Suprapubic skin (tissue), 4 donors: ENCODE measurements at regions not wholly inside any gene's neighbourhood (a gene's known extent, or its start where the extent isn't known, plus 50 kb on each side); places are given as distances from the start of the nearest gene placed in this dataset.

Experiments
- DNase-seq, 2 donors: peaks; one replicate each; pipeline ENCODE4 v3.0.0-alpha.2; 2019; ENCODE audit warnings: low spot score in 2 of 2
- H3K27ac ChIP-seq: fragments of 200-600 bp; sonication (generic); one replicate; pipeline ENCODE4 v1.5.1; 2019
- H3K27me3 ChIP-seq: fragments of 200-600 bp; sonication (generic); one replicate; pipeline ENCODE4 v1.5.1; 2019
- H3K36me3 ChIP-seq: fragments of 200-600 bp; sonication (generic); one replicate; pipeline ENCODE4 v1.5.1; 2019
- H3K4me1 ChIP-seq: fragments of 200-600 bp; sonication (generic); one replicate; pipeline ENCODE4 v1.5.1; 2019
- H3K4me3 ChIP-seq: fragments of 200-600 bp; sonication (generic); one replicate; pipeline ENCODE4 v1.5.1; 2019; ENCODE audit warnings: mild to moderate bottlenecking
- H3K9me3 ChIP-seq: fragments of 200-600 bp; sonication (generic); one replicate; pipeline ENCODE4 v1.5.1; 2019
- EP300 ChIP-seq: sonication (generic); formaldehyde crosslinking; IDR thresholded peaks from one replicate; pipeline ENCODE4 v1.6.1; 2017; ENCODE audit warnings: antibody characterized with exemption
- POLR2A ChIP-seq, 2 donors: fragments of 450-650 bp; IDR thresholded peaks; one replicate each; pipeline ENCODE4 v1.6.1; 2017; ENCODE audit warnings: antibody characterized with exemption in 2 of 2, mild to moderate bottlenecking in 2 of 2, moderate library complexity in 2 of 2
- POLR2AphosphoS5 ChIP-seq, 3 donors: sonication (generic); formaldehyde crosslinking; IDR thresholded peaks; one replicate each; pipeline ENCODE4 v1.6.1; 2017; ENCODE audit warnings: antibody characterized with exemption in 3 of 3
- WGBS: methylation state at CpG from one replicate; pipeline ENCODE4 v1.1.5; 2018; 5-methylcytosine and 5-hydroxymethylcytosine counted together
- TF ChIP-seq, protein P1 (sequence below), 2 donors: fragments of 200-600 bp in 1 of 2; fragments of 450-650 bp in 1 of 2; sonication (generic) in 1 of 2; IDR thresholded peaks; one replicate each; pipeline ENCODE4 v1.5.1; 2016 to 2019; ENCODE audit warnings: antibody characterized with exemption in 2 of 2, mild to moderate bottlenecking in 1 of 2, moderate library complexity in 1 of 2

DNA sequence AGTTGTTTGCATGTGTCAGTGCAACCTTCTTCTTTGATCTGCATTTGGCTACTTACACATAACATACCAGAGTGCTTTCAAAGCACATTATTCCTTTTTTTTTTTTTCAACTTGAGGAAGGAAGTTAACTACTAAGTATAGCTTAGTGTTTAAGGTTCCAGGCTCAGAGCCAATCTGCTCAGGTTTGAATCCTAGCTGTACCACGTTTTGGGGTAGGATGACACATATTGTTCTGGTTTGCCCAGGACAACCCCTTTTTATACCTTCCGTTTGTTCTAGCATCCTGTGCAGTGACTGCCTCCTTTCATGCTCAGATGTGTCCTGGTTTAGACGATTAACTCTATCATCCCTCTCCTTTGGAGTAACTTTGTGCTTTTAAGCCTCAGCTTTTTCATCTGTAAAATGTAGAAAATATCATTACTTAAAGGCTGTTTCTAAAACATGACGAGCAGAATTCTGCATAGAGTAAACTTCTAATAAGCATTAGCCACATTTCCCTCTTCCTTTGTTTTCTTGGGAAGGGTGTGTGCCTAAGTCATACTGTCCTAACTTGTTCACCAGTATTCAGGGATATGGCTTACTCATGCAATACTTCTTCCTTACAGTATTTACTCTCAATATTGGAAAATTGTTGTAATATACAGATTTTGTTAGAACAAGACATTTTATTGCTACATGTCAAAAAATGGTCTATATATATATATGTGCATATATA is 281.3 kb downstream of the C4orf33 start:
- WGBS = 11% methylated on average over 4 of the region's 4 CpGs
- Histone ChIP-seq H3K9me3 (no peaks in the 10 kb centered on the region), H3K4me3 (no peak overlapping the region), H3K27me3 (peaks cover 4% of the 10 kb centered on the region), H3K36me3 (no peaks in the 10 kb centered on the region), H3K4me1 (peaks cover 5% of the 10 kb centered on the region), H3K27ac (no peak overlapping the region)
- no peak for TF ChIP-seq POLR2A (IDR thresholded peaks at IDR 0.05)
- TF ChIP-seq EP300 = no peak
- no peak for TF ChIP-seq POLR2AphosphoS5 (IDR thresholded peaks at IDR 0.05)
- TF ChIP-seq, protein P1, sequence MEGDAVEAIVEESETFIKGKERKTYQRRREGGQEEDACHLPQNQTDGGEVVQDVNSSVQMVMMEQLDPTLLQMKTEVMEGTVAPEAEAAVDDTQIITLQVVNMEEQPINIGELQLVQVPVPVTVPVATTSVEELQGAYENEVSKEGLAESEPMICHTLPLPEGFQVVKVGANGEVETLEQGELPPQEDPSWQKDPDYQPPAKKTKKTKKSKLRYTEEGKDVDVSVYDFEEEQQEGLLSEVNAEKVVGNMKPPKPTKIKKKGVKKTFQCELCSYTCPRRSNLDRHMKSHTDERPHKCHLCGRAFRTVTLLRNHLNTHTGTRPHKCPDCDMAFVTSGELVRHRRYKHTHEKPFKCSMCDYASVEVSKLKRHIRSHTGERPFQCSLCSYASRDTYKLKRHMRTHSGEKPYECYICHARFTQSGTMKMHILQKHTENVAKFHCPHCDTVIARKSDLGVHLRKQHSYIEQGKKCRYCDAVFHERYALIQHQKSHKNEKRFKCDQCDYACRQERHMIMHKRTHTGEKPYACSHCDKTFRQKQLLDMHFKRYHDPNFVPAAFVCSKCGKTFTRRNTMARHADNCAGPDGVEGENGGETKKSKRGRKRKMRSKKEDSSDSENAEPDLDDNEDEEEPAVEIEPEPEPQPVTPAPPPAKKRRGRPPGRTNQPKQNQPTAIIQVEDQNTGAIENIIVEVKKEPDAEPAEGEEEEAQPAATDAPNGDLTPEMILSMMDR (IDR thresholded peaks at IDR 0.05) = no peak
- no peak for DNase-seq

DNA sequence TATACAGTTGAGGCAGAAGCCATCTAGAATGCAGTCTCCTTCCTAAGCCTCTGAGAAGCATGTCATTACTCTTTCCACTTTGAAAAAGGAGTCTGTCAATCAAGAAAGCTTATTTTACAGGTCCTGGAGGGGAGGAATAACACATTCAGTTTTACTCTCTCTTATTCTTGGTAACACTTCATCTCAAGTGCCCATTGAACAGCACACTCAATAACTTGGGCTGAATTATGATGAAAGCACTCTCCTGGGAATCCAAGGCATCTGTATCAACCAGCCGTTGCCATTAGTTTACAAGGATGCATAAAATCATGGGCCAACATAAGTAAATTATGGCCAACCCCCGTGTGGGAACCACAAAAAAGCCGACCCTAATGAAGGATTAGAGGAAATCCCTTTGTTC is 282.4 kb downstream of the C4orf33 start:
- no peak for DNase-seq
- Histone ChIP-seq H3K27me3 (peaks cover 4% of the 10 kb centered on the region), H3K4me1 (peaks cover 5% of the 10 kb centered on the region), H3K9me3 (no peaks in the 10 kb centered on the region), H3K36me3 (no peaks in the 10 kb centered on the region), H3K27ac (no peak overlapping the region), H3K4me3 (no peak overlapping the region)
- WGBS = 43% methylated on average over 3 of the region's 3 CpGs
- TF ChIP-seq EP300 (no peak), POLR2A (IDR thresholded peaks at IDR 0.05) (no peak), POLR2AphosphoS5 (IDR thresholded peaks at IDR 0.05) (no peak)
- TF ChIP-seq, protein P1 (IDR thresholded peaks at IDR 0.05) = no peak

DNA sequence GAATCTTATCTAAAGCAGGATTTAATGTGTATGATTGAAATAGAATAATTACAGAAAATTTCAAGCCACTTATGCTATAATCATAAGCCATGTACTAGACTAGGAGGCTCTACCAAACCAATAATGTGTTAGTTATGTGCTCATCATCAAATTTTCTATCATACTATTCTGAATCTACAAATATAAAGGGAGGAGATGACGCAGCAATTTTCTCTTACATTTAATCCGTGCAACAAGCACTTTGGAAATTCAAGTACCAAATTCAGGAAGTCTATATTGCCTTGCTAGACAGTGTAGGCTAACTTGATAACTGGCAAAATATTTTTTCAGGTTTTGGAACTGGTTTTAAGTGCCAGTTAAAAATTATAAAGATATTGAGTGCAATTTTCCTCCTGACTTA is 283.5 kb downstream of the C4orf33 start:
- WGBS = 79% methylated on average over 2 of the region's 2 CpGs
- TF ChIP-seq POLR2AphosphoS5 (IDR thresholded peaks at IDR 0.05) (no peak), POLR2A (IDR thresholded peaks at IDR 0.05) (no peak), EP300 (no peak)
- TF ChIP-seq, protein P1 (IDR thresholded peaks at IDR 0.05) = no peak
- DNase-seq = no peak

DNA sequence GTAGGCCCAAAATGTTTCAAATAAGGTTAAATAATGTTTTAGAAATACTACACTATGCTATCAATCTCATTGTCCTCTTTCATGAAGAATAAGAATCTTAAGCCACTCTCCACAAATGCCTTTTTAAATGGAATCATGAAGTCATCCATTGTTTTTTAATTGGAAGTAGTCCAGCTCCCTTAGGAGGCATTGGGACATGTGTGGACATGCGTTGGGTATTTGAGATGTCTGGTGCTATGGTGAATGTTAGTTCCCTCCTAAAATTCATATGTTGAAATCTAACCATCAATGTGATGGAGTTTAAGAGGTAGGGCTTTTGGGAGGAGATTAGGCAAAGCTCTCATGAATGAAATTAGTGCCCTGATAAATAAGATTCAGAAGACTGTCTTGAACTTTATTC is 289.0 kb downstream of the C4orf33 start:
- Histone ChIP-seq H3K36me3 (no peaks in the 10 kb centered on the region), H3K4me3 (no peak overlapping the region), H3K9me3 (no peaks in the 10 kb centered on the region), H3K27ac (no peak overlapping the region), H3K27me3 (no peaks in the 10 kb centered on the region), H3K4me1 (no peaks in the 10 kb centered on the region)
- TF ChIP-seq POLR2AphosphoS5 (IDR thresholded peaks at IDR 0.05) = no peak
- TF ChIP-seq POLR2A (IDR thresholded peaks at IDR 0.05) = no peak
- TF ChIP-seq, protein P1 (IDR thresholded peaks at IDR 0.05) = no peak
- TF ChIP-seq EP300 = no peak
- WGBS = 56% methylated on average over 1 of the region's 1 CpG
- DNase-seq = no peak

More for the DNA sequence above, 283.5 kb downstream of the C4orf33 start:
- Histone ChIP-seq H3K4me3 (no peak overlapping the region), H3K9me3 (no peaks in the 10 kb centered on the region), H3K36me3 (no peaks in the 10 kb centered on the region), H3K4me1 (peaks cover 5% of the 10 kb centered on the region), H3K27me3 (peaks cover 4% of the 10 kb centered on the region), H3K27ac (no peak overlapping the region)

DNA sequence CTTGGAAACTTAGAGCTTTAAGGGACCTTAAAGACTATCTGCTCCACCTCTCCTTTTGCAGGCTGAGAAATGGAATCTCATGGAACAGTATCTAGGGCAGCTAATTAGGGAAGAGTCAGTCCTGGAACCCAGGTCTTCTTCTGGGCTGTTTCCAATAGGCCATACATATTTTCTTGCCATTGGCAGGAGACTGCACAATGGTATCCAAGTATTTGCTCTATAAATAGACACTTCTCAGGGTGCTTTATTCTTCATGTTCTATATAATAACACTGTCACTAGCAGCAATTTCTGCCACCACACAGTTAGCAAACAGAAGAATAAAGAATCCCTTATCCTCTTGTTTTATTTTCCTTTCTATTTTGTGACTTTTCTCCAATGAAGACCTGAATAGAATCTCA is 291.7 kb downstream of the C4orf33 start:
- TF ChIP-seq POLR2A (IDR thresholded peaks at IDR 0.05) (no peak), POLR2AphosphoS5 (IDR thresholded peaks at IDR 0.05) (no peak), EP300 (no peak)
- TF ChIP-seq, protein P1 (IDR thresholded peaks at IDR 0.05) = no peak
- Histone ChIP-seq H3K4me3 (no peak overlapping the region), H3K36me3 (no peaks in the 10 kb centered on the region), H3K27me3 (no peaks in the 10 kb centered on the region), H3K4me1 (no peaks in the 10 kb centered on the region), H3K27ac (no peak overlapping the region), H3K9me3 (no peaks in the 10 kb centered on the region)
- DNase-seq = no peak
